ENCODE measurements at regions not wholly inside any gene's neighbourhood (a gene's known extent, or its start where the extent isn't known, plus 50 kb on each side); places are given as distances from the start of the nearest gene placed in this dataset.

DNA sequence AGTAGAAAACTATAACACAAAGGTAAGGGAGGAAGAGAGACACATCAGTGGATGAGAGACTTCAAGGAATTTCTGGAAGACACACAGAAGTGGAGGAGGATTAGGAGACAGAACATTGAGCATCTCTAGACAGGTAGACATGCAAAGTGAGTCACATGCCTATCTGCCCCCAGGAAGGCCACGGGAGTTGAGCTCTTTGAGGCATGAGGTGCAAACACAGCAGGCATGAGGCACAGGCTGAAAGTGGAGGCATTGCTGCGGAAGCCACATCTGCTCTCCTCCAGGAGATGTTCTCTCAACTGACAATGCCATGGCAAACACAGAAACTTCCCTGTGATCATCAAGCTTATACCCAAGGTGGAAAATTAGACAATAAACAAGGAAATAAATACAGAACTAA, 481.6 kb upstream of the MYT1L start:
- BruUV-seq (replicated peaks): no TSS peak
- no peaks in the 10 kb centered on the region for H3K36me3 Mint-ChIP-seq (ENCODE audit: insufficient read depth, unreplicated experiment)

DNA sequence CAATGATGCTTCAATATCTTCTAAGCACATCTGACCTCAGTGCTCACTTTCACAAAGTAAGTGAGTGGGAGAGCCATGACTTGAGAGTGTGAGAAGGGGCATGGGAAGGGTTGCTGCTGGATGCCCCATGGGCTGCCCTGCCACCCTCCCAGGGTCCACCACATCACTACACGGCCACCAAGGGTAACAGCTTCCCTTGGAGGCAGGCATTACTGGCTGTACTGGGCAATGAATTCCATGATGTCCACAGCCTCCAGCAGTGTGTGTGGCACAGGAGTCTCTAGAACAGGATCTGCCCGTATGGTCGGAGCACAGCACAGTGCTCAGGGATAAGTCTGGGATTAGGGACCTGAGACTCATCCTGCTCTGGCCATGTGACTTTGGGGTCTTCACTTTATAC, 481.0 kb upstream of the MYT1L start:
- no peak for DNase-seq
- Histone ChIP-seq H3K4me3 (ENCODE audit: low read depth, low read length) (no peak overlapping the region), H3K36me3 (ENCODE audit: control insufficient read depth, insufficient read depth, low read length) (no peaks in the 10 kb centered on the region), H3K27me3 (replicated peaks; ENCODE audit: control insufficient read depth, insufficient read depth, low read length) (no peaks in the 10 kb centered on the region), H3K9me3 (peaks cover 6% of the 10 kb centered on the region; the same call in 1 of the 2 replicates), H3K4me1 (no peaks in the 10 kb centered on the region)
- TF ChIP-seq, protein P1, sequence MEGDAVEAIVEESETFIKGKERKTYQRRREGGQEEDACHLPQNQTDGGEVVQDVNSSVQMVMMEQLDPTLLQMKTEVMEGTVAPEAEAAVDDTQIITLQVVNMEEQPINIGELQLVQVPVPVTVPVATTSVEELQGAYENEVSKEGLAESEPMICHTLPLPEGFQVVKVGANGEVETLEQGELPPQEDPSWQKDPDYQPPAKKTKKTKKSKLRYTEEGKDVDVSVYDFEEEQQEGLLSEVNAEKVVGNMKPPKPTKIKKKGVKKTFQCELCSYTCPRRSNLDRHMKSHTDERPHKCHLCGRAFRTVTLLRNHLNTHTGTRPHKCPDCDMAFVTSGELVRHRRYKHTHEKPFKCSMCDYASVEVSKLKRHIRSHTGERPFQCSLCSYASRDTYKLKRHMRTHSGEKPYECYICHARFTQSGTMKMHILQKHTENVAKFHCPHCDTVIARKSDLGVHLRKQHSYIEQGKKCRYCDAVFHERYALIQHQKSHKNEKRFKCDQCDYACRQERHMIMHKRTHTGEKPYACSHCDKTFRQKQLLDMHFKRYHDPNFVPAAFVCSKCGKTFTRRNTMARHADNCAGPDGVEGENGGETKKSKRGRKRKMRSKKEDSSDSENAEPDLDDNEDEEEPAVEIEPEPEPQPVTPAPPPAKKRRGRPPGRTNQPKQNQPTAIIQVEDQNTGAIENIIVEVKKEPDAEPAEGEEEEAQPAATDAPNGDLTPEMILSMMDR (IDR thresholded peaks at IDR 0.05; ENCODE audit: insufficient read depth in 1 of 2, low read depth in 1 of 2, low read length in 1 of 2, severe bottlenecking in 1 of 2, unreplicated experiment in 1 of 2): no peak
- Mint-ChIP-seq H3K27me3 (ENCODE audit: insufficient read depth, unreplicated experiment) (peaks cover 4% of the 10 kb centered on the region), H3K27ac (ENCODE audit: unreplicated experiment) (no peak overlapping the region), H3K4me3 (ENCODE audit: unreplicated experiment) (no peak overlapping the region), H3K9me3 (ENCODE audit: unreplicated experiment) (peaks cover 9% of the 10 kb centered on the region), H3K4me1 (ENCODE audit: low read depth, unreplicated experiment) (no peaks in the 10 kb centered on the region), H3K36me3 (ENCODE audit: insufficient read depth, unreplicated experiment) (no peaks in the 10 kb centered on the region)
- intact Hi-C loops (cut with micrococcal nuclease; ENCODE audit: unreplicated experiment): no loop called here
- ChIA-PET POLR2A (no interaction called here), CTCF (no interaction called here)
- no TSS peak for BruUV-seq (replicated peaks)

More for the DNA sequence above, 481.6 kb upstream of the MYT1L start:
- DNase-seq: no peak
- CTCF ChIA-PET: no interaction called here
- peaks cover 10% of the 10 kb centered on the region for H3K9me3 Mint-ChIP-seq (ENCODE audit: unreplicated experiment)
- Histone ChIP-seq H3K4me1 (no peaks in the 10 kb centered on the region), H3K4me3 (ENCODE audit: low read depth, low read length) (no peak overlapping the region), H3K9me3 (peaks cover 6% of the 10 kb centered on the region; the same call in 1 of the 2 replicates), H3K36me3 (ENCODE audit: control insufficient read depth, insufficient read depth, low read length) (no peaks in the 10 kb centered on the region), H3K27me3 (replicated peaks; ENCODE audit: control insufficient read depth, insufficient read depth, low read length) (no peaks in the 10 kb centered on the region)
- intact Hi-C loops (cut with micrococcal nuclease; ENCODE audit: unreplicated experiment): no loop called here
- TF ChIP-seq, protein P1 (IDR thresholded peaks at IDR 0.05; ENCODE audit: insufficient read depth in 1 of 2, low read depth in 1 of 2, low read length in 1 of 2, severe bottlenecking in 1 of 2, unreplicated experiment in 1 of 2): no peak
- POLR2A ChIA-PET: no interaction called here
- H3K4me3 Mint-ChIP-seq (ENCODE audit: unreplicated experiment): no peak overlapping the region
- H3K27me3 Mint-ChIP-seq (ENCODE audit: insufficient read depth, unreplicated experiment): peaks cover 4% of the 10 kb centered on the region
- H3K4me1 Mint-ChIP-seq (ENCODE audit: low read depth, unreplicated experiment): no peaks in the 10 kb centered on the region
- no peak overlapping the region for H3K27ac Mint-ChIP-seq (ENCODE audit: unreplicated experiment)

DNA sequence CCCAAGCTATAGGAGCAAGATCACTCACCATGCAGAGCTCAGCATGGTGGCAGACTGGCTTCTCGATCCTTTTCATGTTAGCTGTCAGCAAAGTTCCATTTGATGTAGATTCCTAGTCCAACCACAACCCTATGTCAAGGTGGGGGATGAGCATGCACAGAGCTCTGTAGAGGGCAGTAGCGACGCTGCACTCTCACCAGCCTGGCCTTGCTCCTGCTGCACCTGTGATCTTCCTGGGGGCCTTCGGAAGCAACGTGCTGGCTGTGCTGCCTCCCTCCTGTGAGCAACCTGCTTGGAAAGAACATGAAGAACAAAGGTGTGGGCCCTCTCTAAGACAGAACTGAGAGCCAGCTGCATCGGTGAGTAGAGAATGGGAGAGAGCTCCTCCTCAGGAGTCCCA, 479.4 kb upstream of the MYT1L start:
- no peaks in the 10 kb centered on the region for H3K27me3 ChIP-seq (replicated peaks; ENCODE audit: control insufficient read depth, insufficient read depth, low read length)
- ChIA-PET CTCF (no interaction called here), POLR2A (no interaction called here)
- Mint-ChIP-seq H3K9me3 (ENCODE audit: unreplicated experiment) (peaks cover 9% of the 10 kb centered on the region), H3K27ac (ENCODE audit: unreplicated experiment) (no peak overlapping the region), H3K36me3 (ENCODE audit: insufficient read depth, unreplicated experiment) (no peaks in the 10 kb centered on the region), H3K4me3 (ENCODE audit: unreplicated experiment) (no peak overlapping the region), H3K27me3 (ENCODE audit: insufficient read depth, unreplicated experiment) (peaks cover 8% of the 10 kb centered on the region), H3K4me1 (ENCODE audit: low read depth, unreplicated experiment) (no peaks in the 10 kb centered on the region)
- no peaks in the 10 kb centered on the region for H3K4me1 ChIP-seq
- no peak for DNase-seq
- intact Hi-C loops (cut with micrococcal nuclease; ENCODE audit: unreplicated experiment): no loop called here
- TF ChIP-seq, protein P1 (IDR thresholded peaks at IDR 0.05; ENCODE audit: insufficient read depth in 1 of 2, low read depth in 1 of 2, low read length in 1 of 2, severe bottlenecking in 1 of 2, unreplicated experiment in 1 of 2): no peak
- H3K36me3 ChIP-seq (ENCODE audit: control insufficient read depth, insufficient read depth, low read length): no peaks in the 10 kb centered on the region
- peaks cover 6% of the 10 kb centered on the region; the same call in 1 of the 2 replicates for H3K9me3 ChIP-seq
- H3K4me3 ChIP-seq (ENCODE audit: low read depth, low read length): no peak overlapping the region
- BruUV-seq (replicated peaks): no TSS peak

Measured in Caco-2 (cell line).